GM23248 (cell line): ENCODE measurements at regions not wholly inside any gene's neighbourhood (a gene's known extent, or its start where the extent isn't known, plus 50 kb on each side); places are given as distances from the start of the nearest gene placed in this dataset.

ENCODE experiments used
- EZH2 ChIP-seq: fragments of 200-600 bp; sonication (generic); IDR thresholded peaks from 2 replicates; pipeline ENCODE4 v1.6.1; 2018; ENCODE audit warnings: antibody characterized with exemption, mild to moderate bottlenecking; ENCODE audit not compliant: insufficient read depth, poor library complexity, severe bottlenecking
- EZH2phosphoT487 ChIP-seq: fragments of 200-600 bp; sonication (generic); IDR thresholded peaks from 2 replicates; pipeline ENCODE4 v1.6.1; 2018; ENCODE audit warnings: antibody characterized with exemption, moderate library complexity, mild to moderate bottlenecking, low read depth; ENCODE audit not compliant: insufficient read depth

DNA sequence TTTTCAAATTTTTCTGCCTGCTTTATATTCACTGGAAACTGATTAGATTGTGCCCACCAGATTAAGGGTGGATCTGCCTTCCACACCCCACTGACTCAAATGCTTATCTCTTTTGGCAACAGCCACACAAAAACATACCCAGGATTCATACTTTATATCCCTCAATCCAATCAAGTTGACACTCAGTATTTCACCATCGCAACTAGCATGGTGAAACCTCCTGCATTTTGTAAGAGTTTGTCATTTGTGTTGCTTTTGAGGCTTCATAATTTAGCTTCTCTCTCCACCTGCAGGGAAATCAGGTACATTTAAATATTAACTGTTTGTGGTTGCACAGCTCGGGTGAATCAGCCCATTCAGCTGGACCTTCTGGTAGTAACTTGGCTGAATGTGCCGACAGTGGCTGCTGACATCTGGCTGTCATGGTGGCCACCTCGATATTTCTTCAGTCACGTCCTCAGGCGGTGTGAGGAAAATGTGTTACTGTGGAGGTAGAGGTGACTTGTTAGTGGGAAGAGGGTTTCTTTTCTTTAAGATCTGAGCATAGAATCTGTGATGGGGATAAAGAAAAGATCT is 224.0 kb downstream of the PTBP2 start:
- TF ChIP-seq EZH2 (no peak), EZH2phosphoT487 (no peak)
